NCI-H510A treated with DMSO at 0.1 percent for 48 hours (cell line): ENCODE measurements at regions not wholly inside any gene's neighbourhood (a gene's known extent, or its start where the extent isn't known, plus 50 kb on each side); places are given as distances from the start of the nearest gene placed in this dataset.

Experiments
- DNase-seq: peaks from one replicate; lab custom pipeline; 2025; lab: John Stamatoyannopoulos, UW

GRCh38 chr14:100638211-100638855 lies 51.1 kb upstream of the BEGAIN start:
- no peak for DNase-seq

DNA sequence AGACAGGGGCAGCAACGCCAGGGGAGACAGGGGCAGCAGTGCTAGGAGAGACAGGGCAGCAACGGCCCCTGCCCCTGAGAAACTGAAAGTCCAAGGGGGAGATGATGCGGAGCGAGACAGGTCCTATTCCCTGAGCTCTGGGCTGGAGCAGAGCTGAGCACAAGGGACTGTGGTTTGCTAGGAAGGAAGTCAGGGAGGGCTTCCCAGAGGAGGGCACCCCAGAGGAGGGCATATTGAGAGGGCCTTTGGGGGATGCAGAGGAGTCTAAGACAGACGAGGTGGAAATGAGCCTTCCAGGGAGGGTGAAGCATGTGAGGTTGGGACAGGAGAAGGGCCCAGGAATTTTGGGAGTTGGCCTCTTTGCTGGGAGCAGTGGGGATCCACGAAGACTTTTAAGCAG lies 52.1 kb upstream of the BEGAIN start:
- no peak for DNase-seq

- DNase-seq: peak; percentile 74
Observed at GRCh38 chr14:100640471-100641273, 53.5 kb upstream of the BEGAIN start.

- DNase-seq: peak; percentile 37
Observed at GRCh38 chr14:100641274-100641860, 54.1 kb upstream of the BEGAIN start.

DNA sequence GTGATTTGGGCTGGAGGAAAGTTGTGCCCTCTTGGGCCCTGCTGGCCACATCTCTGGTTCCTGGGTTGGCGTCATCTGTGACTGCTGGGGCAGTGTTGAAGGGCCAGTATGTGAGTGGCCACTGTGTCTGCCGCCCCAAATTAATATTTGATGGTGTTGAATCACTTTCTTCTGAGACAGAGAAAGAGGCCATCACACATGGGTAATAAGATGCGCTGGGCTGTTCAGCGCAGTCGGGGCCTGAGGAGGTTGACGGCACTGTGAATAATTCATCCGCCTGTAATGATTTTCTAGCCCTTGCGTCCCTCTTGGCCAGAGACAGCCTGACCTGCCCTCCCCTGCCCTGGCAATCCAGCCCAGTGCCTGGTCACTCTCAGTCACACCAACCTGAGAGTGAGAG lies 56.2 kb upstream of the BEGAIN start:
- DNase-seq: no peak

GRCh38 chr14:100644383-100644782 lies 57.2 kb upstream of the BEGAIN start:
- DNase-seq: no peak

- DNase-seq: no peak
Observed at GRCh38 chr14:100644784-100645183, 57.6 kb upstream of the BEGAIN start.

DNA sequence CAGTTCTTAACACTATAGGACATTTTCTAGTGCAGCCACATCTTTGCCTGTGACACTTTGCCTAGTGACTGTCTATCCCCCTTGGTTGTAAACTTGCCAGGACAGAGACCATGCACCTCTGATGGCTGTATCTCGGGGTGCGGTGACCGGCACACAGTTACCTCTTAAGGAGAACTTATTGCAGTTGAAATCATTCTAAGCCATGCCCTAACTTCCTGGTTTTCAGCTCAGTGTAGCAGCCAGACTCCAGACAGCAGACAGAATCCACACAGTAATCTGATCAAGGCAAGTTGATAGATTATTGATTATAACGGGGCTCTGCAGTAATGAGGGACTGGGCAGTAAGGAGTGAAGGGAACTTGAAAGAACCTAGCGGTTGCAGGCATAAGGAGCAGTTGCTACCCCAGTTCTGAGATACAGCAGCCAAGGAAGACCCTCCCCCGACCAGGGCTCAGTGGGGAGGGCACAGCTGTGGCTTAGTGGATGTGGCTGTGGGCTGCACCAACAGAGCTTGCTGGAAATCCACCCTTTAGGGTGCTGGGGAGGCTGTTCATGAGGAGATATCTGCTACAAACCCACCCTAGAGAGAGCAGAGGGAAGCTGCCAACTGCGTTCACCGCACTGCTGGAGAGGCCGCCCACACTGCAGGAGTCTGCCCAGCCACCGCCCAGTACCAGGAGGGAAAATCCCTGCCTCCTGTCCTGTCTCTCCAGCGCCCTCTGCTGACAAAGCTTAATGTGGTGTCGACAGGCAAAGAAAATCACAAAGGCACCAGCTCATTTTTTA lies 58.2 kb upstream of the BEGAIN start:
- DNase-seq: peak; percentile 90

- DNase-seq: no peak
Observed at GRCh38 chr14:100645982-100646314, 58.7 kb upstream of the BEGAIN start.

- DNase-seq: no peak
Observed at GRCh38 chr14:100648474-100649172, 61.4 kb upstream of the BEGAIN start.

GRCh38 chr14:100649173-100649519 lies 61.9 kb upstream of the BEGAIN start:
- no peak for DNase-seq

DNA sequence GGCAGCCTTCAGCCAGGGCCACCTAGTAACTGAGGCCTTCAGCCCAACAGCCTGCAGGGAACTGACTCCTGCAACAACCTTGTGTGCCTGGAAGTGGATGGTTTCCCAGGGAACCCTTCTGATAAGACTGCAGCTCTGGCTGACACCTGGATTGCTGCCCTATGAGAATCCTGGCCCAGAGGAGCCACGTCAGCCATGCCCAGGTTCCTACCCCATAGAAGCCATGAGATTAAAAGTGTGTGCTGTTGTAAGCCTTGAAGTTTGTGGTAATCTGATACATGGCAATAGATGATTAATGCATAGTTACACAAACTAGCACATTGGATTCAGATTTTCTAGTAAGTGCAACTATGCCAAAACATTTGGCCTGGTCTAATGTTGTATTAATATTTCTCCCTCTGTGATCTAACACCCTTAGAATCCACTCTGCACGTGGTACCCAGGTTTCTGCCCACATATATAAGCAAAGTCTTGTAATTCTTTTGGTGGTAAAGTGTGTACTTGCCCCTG lies 64.8 kb upstream of the BEGAIN start:
- no peak for DNase-seq

GRCh38 chr14:100652744-100653143 lies 65.5 kb upstream of the BEGAIN start:
- no peak for DNase-seq

DNA sequence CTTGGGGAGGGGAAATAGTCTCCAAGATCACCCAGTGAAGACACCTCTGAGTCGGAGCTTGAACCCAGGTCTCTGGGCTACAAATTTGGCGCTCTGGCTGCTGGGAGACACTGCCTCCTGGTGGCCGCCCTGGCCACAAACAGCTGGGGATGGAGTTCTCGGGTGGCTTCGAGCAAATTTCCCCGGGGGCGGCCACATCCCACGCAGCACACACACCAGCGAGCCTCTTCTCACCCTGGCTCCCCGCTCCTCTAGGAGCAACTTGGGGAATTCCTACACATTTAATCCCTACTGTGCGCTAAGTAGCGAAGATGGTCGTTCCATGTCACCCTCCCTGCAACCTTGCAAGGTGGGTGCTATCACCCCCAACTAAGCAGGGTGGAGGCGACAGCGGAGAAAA lies 66.2 kb upstream of the BEGAIN start:
- DNase-seq: no peak

- no peak for DNase-seq
Observed at GRCh38 chr14:100654025-100654813, 67.0 kb upstream of the BEGAIN start.

DNA sequence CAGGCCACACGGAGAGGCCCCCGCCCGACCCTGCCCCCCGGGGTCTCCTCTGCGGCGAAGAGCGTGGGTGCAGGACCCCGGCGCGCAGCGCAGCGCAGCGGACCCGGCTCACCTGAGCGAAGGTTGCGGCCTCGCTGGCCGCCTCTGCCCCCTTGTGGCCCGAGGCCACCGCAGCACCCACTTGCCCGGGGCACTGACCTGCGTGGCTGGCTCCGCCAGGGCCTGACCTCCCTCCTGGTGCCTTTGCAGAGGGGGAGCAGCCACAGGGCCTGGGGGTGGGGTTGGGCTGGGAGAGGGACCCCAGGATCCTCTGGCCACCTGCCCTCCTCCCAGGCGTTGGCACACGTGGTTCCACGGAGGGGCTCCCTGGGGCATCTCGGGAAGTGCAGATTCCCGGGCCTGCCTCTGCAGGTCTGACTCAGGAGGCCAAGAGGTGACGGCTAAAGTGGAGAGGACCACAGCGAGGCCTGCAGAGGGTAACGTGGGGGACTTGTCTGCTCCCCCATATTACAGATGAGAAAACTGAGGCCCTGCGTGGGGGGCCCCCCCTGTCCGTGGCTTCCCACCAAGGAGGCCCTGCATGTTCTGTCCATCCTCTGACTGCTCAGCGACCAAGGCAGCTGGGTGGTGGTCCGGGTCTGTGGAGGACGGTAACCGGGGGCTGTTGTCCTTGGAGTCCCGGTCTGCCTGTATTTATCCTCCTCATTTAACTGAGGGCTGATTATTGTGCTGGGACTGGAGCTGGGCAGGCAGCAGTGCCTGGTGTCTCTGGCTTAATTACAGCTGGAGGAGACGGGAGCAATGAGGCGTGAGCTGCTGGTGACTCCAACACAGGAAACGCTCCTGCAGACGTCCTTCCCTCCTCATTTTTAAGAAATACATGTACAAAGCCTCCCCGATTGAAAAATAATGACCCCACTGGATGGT lies 67.9 kb upstream of the BEGAIN start:
- DNase-seq: peak; percentile 52

DNA sequence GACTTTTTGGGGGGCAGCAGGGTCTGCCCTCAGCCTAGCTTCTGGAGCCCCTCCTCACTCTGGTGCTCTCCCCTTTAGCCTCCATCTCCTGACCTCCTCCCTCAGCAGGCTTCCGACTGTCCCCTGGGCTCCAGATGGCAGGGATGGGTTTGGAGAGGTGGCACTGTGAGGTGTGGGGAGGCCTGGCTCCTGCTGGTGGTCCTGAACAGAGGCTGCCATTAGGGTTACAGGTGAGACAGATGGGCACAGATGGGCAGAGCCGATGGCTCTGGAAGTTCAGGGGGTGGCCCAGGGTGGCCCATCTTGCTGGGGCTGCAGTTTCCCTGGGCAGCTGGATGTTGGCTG lies 68.5 kb upstream of the BEGAIN start:
- no peak for DNase-seq

DNA sequence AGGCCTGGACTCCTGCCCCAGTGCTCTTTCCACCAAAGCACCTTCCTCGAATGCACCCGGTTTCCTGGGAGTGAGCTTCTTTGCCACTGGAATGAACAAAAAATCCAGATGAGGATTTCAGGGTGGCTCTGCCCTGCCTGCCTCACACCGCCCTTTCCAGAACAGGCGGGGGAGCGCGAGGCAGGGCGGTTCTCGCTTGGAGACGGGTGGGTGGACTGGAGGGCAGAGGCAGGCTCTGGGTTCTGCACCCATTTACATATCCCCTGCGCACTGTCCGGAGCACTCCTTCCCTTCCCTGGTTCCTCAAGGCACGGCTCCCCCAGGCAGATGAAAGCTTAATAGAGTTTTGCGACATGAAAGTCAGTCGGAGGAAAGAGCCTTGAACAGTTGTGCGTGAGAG lies 69.7 kb upstream of the DLK1 start:
- DNase-seq: no peak

DNA sequence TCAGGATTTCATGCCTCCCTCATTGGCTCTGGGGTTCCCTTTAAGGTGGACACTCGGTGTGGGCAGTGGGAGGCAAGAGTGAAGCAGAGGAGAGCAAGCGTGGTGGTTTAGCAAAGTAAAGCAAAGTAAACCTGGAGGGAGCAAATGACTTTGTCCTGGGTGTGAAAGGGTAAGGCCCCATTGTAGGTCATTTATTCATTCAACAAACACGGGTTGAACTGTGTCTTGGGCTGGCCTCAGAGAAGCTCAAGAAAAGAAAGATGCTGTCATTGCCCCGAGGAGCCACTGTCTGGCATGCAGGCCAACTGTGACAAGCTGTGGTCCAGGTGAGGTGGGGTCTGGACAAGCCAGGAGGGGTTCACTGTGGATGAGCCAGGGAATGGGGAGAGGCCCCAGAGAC lies 68.9 kb upstream of the DLK1 start:
- DNase-seq: no peak
